ENCODE measurements at regions not wholly inside any gene's neighbourhood (a gene's known extent, or its start where the extent isn't known, plus 50 kb on each side); places are given as distances from the start of the nearest gene placed in this dataset.

DNA sequence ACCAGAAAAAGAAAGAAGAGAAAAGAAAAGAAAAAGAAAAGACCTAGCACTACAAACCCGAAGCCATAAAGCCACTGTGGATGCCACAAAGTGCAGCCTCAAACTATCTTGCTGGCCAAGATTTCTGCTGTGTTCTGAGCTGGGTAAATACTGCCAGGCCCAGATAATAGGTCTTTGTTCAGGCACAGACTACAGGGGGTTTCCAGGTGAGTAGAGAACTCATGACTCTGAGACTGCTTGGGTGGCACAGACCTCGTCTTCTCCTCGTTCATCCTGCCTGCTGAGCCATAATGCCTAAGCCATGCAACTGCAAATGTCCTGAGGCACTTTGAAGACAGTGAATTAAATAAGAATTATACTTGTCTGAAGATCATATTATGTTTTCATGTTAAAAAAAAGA, 651.8 kb downstream of the LMO4 start:
- TF ChIP-seq, protein P1, sequence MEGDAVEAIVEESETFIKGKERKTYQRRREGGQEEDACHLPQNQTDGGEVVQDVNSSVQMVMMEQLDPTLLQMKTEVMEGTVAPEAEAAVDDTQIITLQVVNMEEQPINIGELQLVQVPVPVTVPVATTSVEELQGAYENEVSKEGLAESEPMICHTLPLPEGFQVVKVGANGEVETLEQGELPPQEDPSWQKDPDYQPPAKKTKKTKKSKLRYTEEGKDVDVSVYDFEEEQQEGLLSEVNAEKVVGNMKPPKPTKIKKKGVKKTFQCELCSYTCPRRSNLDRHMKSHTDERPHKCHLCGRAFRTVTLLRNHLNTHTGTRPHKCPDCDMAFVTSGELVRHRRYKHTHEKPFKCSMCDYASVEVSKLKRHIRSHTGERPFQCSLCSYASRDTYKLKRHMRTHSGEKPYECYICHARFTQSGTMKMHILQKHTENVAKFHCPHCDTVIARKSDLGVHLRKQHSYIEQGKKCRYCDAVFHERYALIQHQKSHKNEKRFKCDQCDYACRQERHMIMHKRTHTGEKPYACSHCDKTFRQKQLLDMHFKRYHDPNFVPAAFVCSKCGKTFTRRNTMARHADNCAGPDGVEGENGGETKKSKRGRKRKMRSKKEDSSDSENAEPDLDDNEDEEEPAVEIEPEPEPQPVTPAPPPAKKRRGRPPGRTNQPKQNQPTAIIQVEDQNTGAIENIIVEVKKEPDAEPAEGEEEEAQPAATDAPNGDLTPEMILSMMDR (IDR thresholded peaks at IDR 0.05; ENCODE audit: low read depth, low read length, missing input control): no peak
- TF ChIP-seq, protein P2, sequence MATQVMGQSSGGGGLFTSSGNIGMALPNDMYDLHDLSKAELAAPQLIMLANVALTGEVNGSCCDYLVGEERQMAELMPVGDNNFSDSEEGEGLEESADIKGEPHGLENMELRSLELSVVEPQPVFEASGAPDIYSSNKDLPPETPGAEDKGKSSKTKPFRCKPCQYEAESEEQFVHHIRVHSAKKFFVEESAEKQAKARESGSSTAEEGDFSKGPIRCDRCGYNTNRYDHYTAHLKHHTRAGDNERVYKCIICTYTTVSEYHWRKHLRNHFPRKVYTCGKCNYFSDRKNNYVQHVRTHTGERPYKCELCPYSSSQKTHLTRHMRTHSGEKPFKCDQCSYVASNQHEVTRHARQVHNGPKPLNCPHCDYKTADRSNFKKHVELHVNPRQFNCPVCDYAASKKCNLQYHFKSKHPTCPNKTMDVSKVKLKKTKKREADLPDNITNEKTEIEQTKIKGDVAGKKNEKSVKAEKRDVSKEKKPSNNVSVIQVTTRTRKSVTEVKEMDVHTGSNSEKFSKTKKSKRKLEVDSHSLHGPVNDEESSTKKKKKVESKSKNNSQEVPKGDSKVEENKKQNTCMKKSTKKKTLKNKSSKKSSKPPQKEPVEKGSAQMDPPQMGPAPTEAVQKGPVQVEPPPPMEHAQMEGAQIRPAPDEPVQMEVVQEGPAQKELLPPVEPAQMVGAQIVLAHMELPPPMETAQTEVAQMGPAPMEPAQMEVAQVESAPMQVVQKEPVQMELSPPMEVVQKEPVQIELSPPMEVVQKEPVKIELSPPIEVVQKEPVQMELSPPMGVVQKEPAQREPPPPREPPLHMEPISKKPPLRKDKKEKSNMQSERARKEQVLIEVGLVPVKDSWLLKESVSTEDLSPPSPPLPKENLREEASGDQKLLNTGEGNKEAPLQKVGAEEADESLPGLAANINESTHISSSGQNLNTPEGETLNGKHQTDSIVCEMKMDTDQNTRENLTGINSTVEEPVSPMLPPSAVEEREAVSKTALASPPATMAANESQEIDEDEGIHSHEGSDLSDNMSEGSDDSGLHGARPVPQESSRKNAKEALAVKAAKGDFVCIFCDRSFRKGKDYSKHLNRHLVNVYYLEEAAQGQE (IDR thresholded peaks at IDR 0.05): no peak
- TF ChIP-seq RAD21 (IDR thresholded peaks at IDR 0.05): no peak
- no peak for TF ChIP-seq SP1 (IDR thresholded peaks at IDR 0.05)
- no peak for TF ChIP-seq HNF4A (conservative IDR thresholded peaks at IDR 0.05)
- TF ChIP-seq EGR1 (IDR thresholded peaks at IDR 0.05; ENCODE audit: low read depth in 2 of 2): no peak
- TF ChIP-seq JUND (IDR thresholded peaks at IDR 0.05): no peak
- TF ChIP-seq, protein P3, sequence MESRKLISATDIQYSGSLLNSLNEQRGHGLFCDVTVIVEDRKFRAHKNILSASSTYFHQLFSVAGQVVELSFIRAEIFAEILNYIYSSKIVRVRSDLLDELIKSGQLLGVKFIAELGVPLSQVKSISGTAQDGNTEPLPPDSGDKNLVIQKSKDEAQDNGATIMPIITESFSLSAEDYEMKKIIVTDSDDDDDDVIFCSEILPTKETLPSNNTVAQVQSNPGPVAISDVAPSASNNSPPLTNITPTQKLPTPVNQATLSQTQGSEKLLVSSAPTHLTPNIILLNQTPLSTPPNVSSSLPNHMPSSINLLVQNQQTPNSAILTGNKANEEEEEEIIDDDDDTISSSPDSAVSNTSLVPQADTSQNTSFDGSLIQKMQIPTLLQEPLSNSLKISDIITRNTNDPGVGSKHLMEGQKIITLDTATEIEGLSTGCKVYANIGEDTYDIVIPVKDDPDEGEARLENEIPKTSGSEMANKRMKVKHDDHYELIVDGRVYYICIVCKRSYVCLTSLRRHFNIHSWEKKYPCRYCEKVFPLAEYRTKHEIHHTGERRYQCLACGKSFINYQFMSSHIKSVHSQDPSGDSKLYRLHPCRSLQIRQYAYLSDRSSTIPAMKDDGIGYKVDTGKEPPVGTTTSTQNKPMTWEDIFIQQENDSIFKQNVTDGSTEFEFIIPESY (IDR thresholded peaks at IDR 0.05): no peak
- TF ChIP-seq, protein P4, sequence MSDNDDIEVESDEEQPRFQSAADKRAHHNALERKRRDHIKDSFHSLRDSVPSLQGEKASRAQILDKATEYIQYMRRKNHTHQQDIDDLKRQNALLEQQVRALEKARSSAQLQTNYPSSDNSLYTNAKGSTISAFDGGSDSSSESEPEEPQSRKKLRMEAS (IDR thresholded peaks at IDR 0.05): no peak
- TF ChIP-seq, protein P5, sequence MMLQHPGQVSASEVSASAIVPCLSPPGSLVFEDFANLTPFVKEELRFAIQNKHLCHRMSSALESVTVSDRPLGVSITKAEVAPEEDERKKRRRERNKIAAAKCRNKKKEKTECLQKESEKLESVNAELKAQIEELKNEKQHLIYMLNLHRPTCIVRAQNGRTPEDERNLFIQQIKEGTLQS (IDR thresholded peaks at IDR 0.05): no peak
- TF ChIP-seq TAF1 (conservative IDR thresholded peaks at IDR 0.05): no peak
- TF ChIP-seq YY1 (IDR thresholded peaks at IDR 0.05): no peak
